ENCODE measurements at regions not wholly inside any gene's neighbourhood (a gene's known extent, or its start where the extent isn't known, plus 50 kb on each side); places are given as distances from the start of the nearest gene placed in this dataset.
"Not testable (repeated sequence)": the region's sequence is repeated elsewhere in the genome, so short reads cannot be mapped to it uniquely, and the experiment has no call there.

- no peak for TF ChIP-seq CTCF (IDR thresholded peaks at IDR 0.05)
- no peaks in the 10 kb centered on the region for H3K4me1 Mint-ChIP-seq (ENCODE audit: unreplicated experiment)
- DNase-seq (ENCODE audit: extremely low spot score, unreplicated experiment) = no peak
- no peak overlapping the region for H3K27ac Mint-ChIP-seq (ENCODE audit: unreplicated experiment)
- H3K36me3 Mint-ChIP-seq (ENCODE audit: unreplicated experiment) = no peaks in the 10 kb centered on the region
- peaks cover 7% of the 10 kb centered on the region for H3K9me3 Mint-ChIP-seq (ENCODE audit: unreplicated experiment)
- H3K4me3 Mint-ChIP-seq (ENCODE audit: unreplicated experiment) = no peak overlapping the region
- no peaks in the 10 kb centered on the region for H3K27me3 Mint-ChIP-seq (ENCODE audit: unreplicated experiment)
Observed at GRCh38 chr7:4345004-4345403, 337.1 kb upstream of the FOXK1 start.

DNA sequence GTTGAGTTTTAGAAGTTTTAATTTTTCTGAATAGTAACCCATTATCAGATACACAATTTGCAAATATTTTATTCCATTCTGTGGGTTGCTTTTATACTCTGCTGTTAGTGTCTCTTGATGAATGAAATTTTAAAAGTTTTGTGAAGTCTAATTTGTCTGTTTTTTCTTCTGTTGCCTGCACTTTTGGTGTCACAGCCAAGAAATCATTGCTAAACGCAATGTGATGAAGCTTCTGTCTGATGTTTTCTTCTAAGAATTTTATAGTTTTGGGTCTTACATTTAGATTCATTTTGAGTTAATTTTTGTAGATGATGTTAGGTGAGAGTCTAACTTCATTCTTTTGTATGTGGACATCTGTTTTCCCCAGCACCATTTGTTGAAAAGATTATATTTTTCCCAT is 330.0 kb upstream of the FOXK1 start:
- Mint-ChIP-seq H3K36me3 (ENCODE audit: unreplicated experiment) (no peaks in the 10 kb centered on the region), H3K9me3 (ENCODE audit: unreplicated experiment) (peaks cover 13% of the 10 kb centered on the region), H3K27me3 (ENCODE audit: unreplicated experiment) (no peaks in the 10 kb centered on the region)

GRCh38 chr7:4361774-4362173 is 320.3 kb upstream of the FOXK1 start:
- H3K9me3 Mint-ChIP-seq (ENCODE audit: unreplicated experiment) = peaks cover 7% of the 10 kb centered on the region
- no peaks in the 10 kb centered on the region for H3K4me1 Mint-ChIP-seq (ENCODE audit: unreplicated experiment)
- H3K36me3 Mint-ChIP-seq (ENCODE audit: unreplicated experiment) = no peaks in the 10 kb centered on the region
- H3K27me3 Mint-ChIP-seq (ENCODE audit: unreplicated experiment) = no peaks in the 10 kb centered on the region
- no peak overlapping the region for H3K4me3 Mint-ChIP-seq (ENCODE audit: unreplicated experiment)
- no peak for TF ChIP-seq CTCF (IDR thresholded peaks at IDR 0.05)
- H3K27ac Mint-ChIP-seq (ENCODE audit: unreplicated experiment) = no peak overlapping the region
- DNase-seq (ENCODE audit: extremely low spot score, unreplicated experiment) = no peak

More for the DNA sequence above, 330.0 kb upstream of the FOXK1 start:
- DNase-seq (ENCODE audit: extremely low spot score, unreplicated experiment) = no peak
- no peaks in the 10 kb centered on the region for H3K4me1 Mint-ChIP-seq (ENCODE audit: unreplicated experiment)
- TF ChIP-seq CTCF (IDR thresholded peaks at IDR 0.05) = no peak
- no peak overlapping the region for H3K4me3 Mint-ChIP-seq (ENCODE audit: unreplicated experiment)
- no peak overlapping the region for H3K27ac Mint-ChIP-seq (ENCODE audit: unreplicated experiment)

DNA sequence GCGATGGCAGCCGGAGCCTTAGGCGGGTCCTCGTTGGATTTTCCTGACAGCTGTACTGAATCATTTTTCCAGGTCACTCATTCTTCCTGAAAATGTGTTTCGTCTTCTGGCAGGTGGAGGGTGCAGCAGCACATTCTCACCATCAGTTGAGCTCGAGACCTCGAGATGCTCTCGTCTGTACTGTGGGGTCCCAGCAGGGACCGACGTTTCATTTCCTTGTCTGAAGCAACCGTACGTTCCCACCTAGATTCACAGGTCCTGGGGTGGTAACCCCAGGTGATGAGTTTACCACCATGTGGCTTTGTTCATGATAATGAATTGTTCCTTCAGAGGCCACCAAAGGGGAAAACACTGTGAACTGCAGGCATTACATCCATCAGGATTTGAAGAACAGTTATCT is 298.5 kb upstream of the FOXK1 start:
- H3K4me1 Mint-ChIP-seq (ENCODE audit: unreplicated experiment) = no peaks in the 10 kb centered on the region
- H3K9me3 Mint-ChIP-seq (ENCODE audit: unreplicated experiment) = peaks cover 11% of the 10 kb centered on the region
- no peak for TF ChIP-seq CTCF (IDR thresholded peaks at IDR 0.05)
- H3K4me3 Mint-ChIP-seq (ENCODE audit: unreplicated experiment) = no peak overlapping the region
- no peaks in the 10 kb centered on the region for H3K27me3 Mint-ChIP-seq (ENCODE audit: unreplicated experiment)
- H3K27ac Mint-ChIP-seq (ENCODE audit: unreplicated experiment) = no peak overlapping the region
- no peak for DNase-seq (ENCODE audit: extremely low spot score, unreplicated experiment)
- H3K36me3 Mint-ChIP-seq (ENCODE audit: unreplicated experiment) = no peaks in the 10 kb centered on the region

DNA sequence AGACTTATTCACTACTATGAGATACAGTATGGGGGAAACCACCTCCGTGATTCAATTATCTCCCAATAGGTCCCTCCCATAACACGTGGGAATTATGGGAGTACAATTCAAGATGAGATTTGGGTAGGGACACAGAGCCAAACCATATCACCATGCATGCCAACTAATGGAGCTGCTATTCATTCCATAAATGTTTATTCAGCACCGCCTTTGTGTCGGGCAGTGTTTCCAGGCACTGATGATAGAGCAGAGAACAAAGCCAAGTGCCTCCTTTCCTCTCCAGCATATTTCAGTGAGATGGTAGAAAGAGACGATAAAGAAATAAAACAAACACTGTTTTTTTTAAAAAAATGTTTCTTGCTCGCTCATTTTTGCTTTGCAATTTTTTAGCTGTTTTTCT is 295.9 kb upstream of the FOXK1 start:
- Mint-ChIP-seq H3K4me1 (ENCODE audit: unreplicated experiment) (no peaks in the 10 kb centered on the region), H3K9me3 (ENCODE audit: unreplicated experiment) (no peaks in the 10 kb centered on the region), H3K27ac (ENCODE audit: unreplicated experiment) (no peak overlapping the region), H3K4me3 (ENCODE audit: unreplicated experiment) (no peak overlapping the region), H3K36me3 (ENCODE audit: unreplicated experiment) (no peaks in the 10 kb centered on the region), H3K27me3 (ENCODE audit: unreplicated experiment) (no peaks in the 10 kb centered on the region)
- TF ChIP-seq CTCF (IDR thresholded peaks at IDR 0.05) = no peak
- DNase-seq (ENCODE audit: extremely low spot score, unreplicated experiment) = no peak

DNA sequence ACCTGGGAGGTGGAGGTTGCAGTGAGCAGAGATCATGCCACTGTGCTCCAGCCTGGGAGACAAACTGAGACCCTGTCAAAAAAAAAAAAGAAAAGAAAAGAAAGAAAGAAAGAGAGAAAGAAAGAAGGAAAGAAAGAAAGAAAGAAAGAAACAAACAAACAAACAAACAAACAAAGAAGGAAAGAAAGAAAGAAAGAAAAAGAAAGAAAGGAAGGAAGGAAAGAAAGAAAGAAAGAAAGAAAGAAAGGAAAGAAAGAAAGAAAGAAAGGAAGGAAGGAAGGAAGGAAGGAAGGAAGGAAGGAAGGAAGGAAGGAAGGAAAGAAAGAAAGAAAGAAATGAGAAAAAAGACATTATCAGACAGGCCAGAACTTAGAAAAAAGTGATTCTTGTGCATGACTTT is 291.0 kb upstream of the FOXK1 start:
- H3K4me3 Mint-ChIP-seq (ENCODE audit: unreplicated experiment); H3K4me1 Mint-ChIP-seq (ENCODE audit: unreplicated experiment); H3K27ac Mint-ChIP-seq (ENCODE audit: unreplicated experiment); H3K9me3 Mint-ChIP-seq (ENCODE audit: unreplicated experiment); H3K36me3 Mint-ChIP-seq (ENCODE audit: unreplicated experiment); DNase-seq (ENCODE audit: extremely low spot score, unreplicated experiment); H3K27me3 Mint-ChIP-seq (ENCODE audit: unreplicated experiment): not testable (repeated sequence)
